WTC11 (cell line): ENCODE measurements at regions not wholly inside any gene's neighbourhood (a gene's known extent, or its start where the extent isn't known, plus 50 kb on each side); places are given as distances from the start of the nearest gene placed in this dataset.

ENCODE experiments used
- ATAC-seq: fragments of 200-7000 bp; cut with Tn5 transposase; 2 replicates; pipeline ENCODE4 v1.10.0; 2021; ENCODE audit warnings: mild to moderate bottlenecking, moderate library complexity
- CTCF ChIA-PET: fragments of 300-600 bp; sonication (Branson Sonifier 250); formaldehyde crosslinking; loops from one replicate; lab custom pipeline; 2021; ENCODE audit warnings: antibody characterized with exemption; lab: Charles Lee
- POLR2A ChIA-PET: fragments of 350-600 bp; sonication (Branson Sonifier 250); formaldehyde crosslinking; loops from one replicate; lab custom pipeline; 2021; ENCODE audit warnings: antibody characterized with exemption; lab: Charles Lee
- DNase-seq: peaks from one replicate; pipeline ENCODE4 v3.0.0; 2021; ENCODE audit warnings: low spot score
- H3K27ac Mint-ChIP-seq: 2 replicates; pipeline ENCODE4 v1.8.0; 2021; ENCODE audit warnings: mixed read lengths
- H3K27me3 Mint-ChIP-seq: 2 replicates; pipeline ENCODE4 v1.8.0; 2021; ENCODE audit warnings: low read depth, mild to moderate bottlenecking, moderate library complexity, mixed read lengths
- H3K36me3 Mint-ChIP-seq: 2 replicates; pipeline ENCODE4 v1.8.0; 2021; ENCODE audit warnings: mixed read lengths
- H3K4me1 Mint-ChIP-seq: 2 replicates; pipeline ENCODE4 v1.8.0; 2022; ENCODE audit warnings: mixed read lengths
- H3K4me3 Mint-ChIP-seq: 2 replicates; pipeline ENCODE4 v1.8.0; 2021; ENCODE audit warnings: mild to moderate bottlenecking, moderate library complexity, mixed read lengths
- H3K9me3 Mint-ChIP-seq: 2 replicates; pipeline ENCODE4 v1.8.0; 2021; ENCODE audit warnings: mixed read lengths
- CTCF ChIP-seq: fragments of 200-600 bp; IDR thresholded peaks from 2 replicates; pipeline ENCODE4 v1.8.0; 2022; ENCODE audit warnings: antibody characterized with exemption
- FOXP1 ChIP-seq: sonication (generic); formaldehyde crosslinking; IDR thresholded peaks from 2 replicates; pipeline ENCODE4 v1.8.0; 2022; ENCODE audit warnings: missing genetic modification reagents, mild to moderate bottlenecking, moderate library complexity, borderline replicate concordance
- HMGXB4 ChIP-seq: sonication (generic); formaldehyde crosslinking; IDR thresholded peaks from 2 replicates; pipeline ENCODE4 v1.8.1; 2023; ENCODE audit warnings: mild to moderate bottlenecking, moderate library complexity, missing genetic modification reagents
- KAT7 ChIP-seq: sonication (generic); formaldehyde crosslinking; IDR thresholded peaks from 2 replicates; pipeline ENCODE4 v1.8.1; 2023; ENCODE audit warnings: missing genetic modification reagents, mild to moderate bottlenecking, borderline replicate concordance
- MLX ChIP-seq: sonication (generic); formaldehyde crosslinking; IDR thresholded peaks from 2 replicates; pipeline ENCODE4 v1.8.1; 2023; ENCODE audit warnings: mild to moderate bottlenecking, missing genetic modification reagents, moderate library complexity
- MXD4 ChIP-seq: fragments of 250-450 bp; sonication (Bioruptor Pico); IDR thresholded peaks from 2 replicates; pipeline ENCODE4 v1.8.0; 2021; ENCODE audit warnings: mild to moderate bottlenecking, moderate library complexity, borderline replicate concordance
- MYBL2 ChIP-seq: sonication (generic); formaldehyde crosslinking; IDR thresholded peaks from 2 replicates; pipeline ENCODE4 v1.8.1; 2023; ENCODE audit warnings: mild to moderate bottlenecking, moderate library complexity, missing genetic modification reagents
- NFE2L1 ChIP-seq: sonication (generic); formaldehyde crosslinking; IDR thresholded peaks from 2 replicates; pipeline ENCODE4 v1.8.1; 2023; ENCODE audit warnings: missing genetic modification reagents
- NR1H2 ChIP-seq: sonication (generic); formaldehyde crosslinking; IDR thresholded peaks from 2 replicates; pipeline ENCODE4 v1.9.0; 2021; ENCODE audit warnings: mild to moderate bottlenecking, moderate library complexity, missing genetic modification reagents
- PREB ChIP-seq: sonication (generic); formaldehyde crosslinking; IDR thresholded peaks from 2 replicates; pipeline ENCODE4 v1.8.1; 2022; ENCODE audit warnings: mild to moderate bottlenecking, missing genetic modification reagents, moderate library complexity, borderline replicate concordance
- RELA ChIP-seq: sonication (generic); formaldehyde crosslinking; IDR thresholded peaks from 2 replicates; pipeline ENCODE4 v1.8.1; 2022; ENCODE audit warnings: missing genetic modification reagents, mild to moderate bottlenecking, borderline replicate concordance
- TCF7 ChIP-seq: sonication (generic); formaldehyde crosslinking; IDR thresholded peaks from 2 replicates; pipeline ENCODE4 v1.8.0; 2022; ENCODE audit warnings: mild to moderate bottlenecking, low read depth, missing genetic modification reagents, moderate library complexity
- USF1 ChIP-seq: sonication (generic); formaldehyde crosslinking; IDR thresholded peaks from 2 replicates; pipeline ENCODE4 v1.8.0; 2022; ENCODE audit warnings: mild to moderate bottlenecking, missing genetic modification reagents
- USF2 ChIP-seq: sonication (generic); formaldehyde crosslinking; IDR thresholded peaks from 2 replicates; pipeline ENCODE4 v1.8.1; 2023; ENCODE audit warnings: mild to moderate bottlenecking, missing genetic modification reagents, moderate library complexity
- ZBTB43 ChIP-seq: sonication (generic); formaldehyde crosslinking; IDR thresholded peaks from 2 replicates; pipeline ENCODE4 v1.8.1; 2023; ENCODE audit warnings: mild to moderate bottlenecking, missing genetic modification reagents
- ZMAT4 ChIP-seq: fragments of 250-450 bp; sonication (Bioruptor Pico); IDR thresholded peaks from 2 replicates; pipeline ENCODE4 v1.9.0; 2021; ENCODE audit warnings: mild to moderate bottlenecking
- ZNF121 ChIP-seq: sonication (generic); formaldehyde crosslinking; IDR thresholded peaks from 2 replicates; pipeline ENCODE4 v1.8.0; 2023; ENCODE audit warnings: missing genetic modification reagents
- ZNF317 ChIP-seq: sonication (generic); formaldehyde crosslinking; IDR thresholded peaks from 2 replicates; pipeline ENCODE4 v1.8.1; 2023; ENCODE audit warnings: low read depth, mild to moderate bottlenecking, moderate library complexity, missing genetic modification reagents, borderline replicate concordance
- ZNF423 ChIP-seq: fragments of 250-450 bp; sonication (Bioruptor Pico); IDR thresholded peaks from 2 replicates; pipeline ENCODE4 v2.1.2; 2022; ENCODE audit warnings: mild to moderate bottlenecking, moderate library complexity
- ZNF671 ChIP-seq: fragments of 250-450 bp; sonication (Bioruptor Pico); IDR thresholded peaks from 2 replicates; pipeline ENCODE4 v1.8.0; 2021; ENCODE audit warnings: mild to moderate bottlenecking

GRCh38 chr1:30028939-30029338, 694.4 kb downstream of the MATN1 start:
- ATAC-seq, result no peak
- Mint-ChIP-seq H3K4me1 (no peaks in the 10 kb centered on the region), H3K4me3 (no peak overlapping the region), H3K27me3 (no peaks in the 10 kb centered on the region), H3K36me3 (peaks cover 9% of the 10 kb centered on the region), H3K9me3 (peaks cover 27% of the 10 kb centered on the region), H3K27ac (no peak overlapping the region)
- ChIA-PET POLR2A (no interaction called here), CTCF (no interaction called here)
- no peak for DNase-seq
- TF ChIP-seq FOXP1 (CRISPR knock-in tag) (no peak), MXD4 (no peak), NFE2L1 (CRISPR knock-in tag) (no peak), ZBTB43 (CRISPR knock-in tag) (no peak), ZNF317 (CRISPR knock-in tag) (no peak), MYBL2 (CRISPR knock-in tag) (no peak), USF1 (CRISPR knock-in tag) (no peak), KAT7 (no peak), ZNF671 (CRISPR knock-in tag) (no peak), PREB (no peak), ZNF121 (no peak), USF2 (CRISPR knock-in tag) (no peak), ZMAT4 (CRISPR knock-in tag) (no peak), HMGXB4 (CRISPR knock-in tag) (no peak), ZNF423 (no peak), NR1H2 (no peak), RELA (CRISPR knock-in tag) (no peak), MLX (CRISPR knock-in tag) (no peak), CTCF (no peak), TCF7 (CRISPR knock-in tag) (no peak)
